GM18867 (cell line): ENCODE measurements at regions not wholly inside any gene's neighbourhood (a gene's known extent, or its start where the extent isn't known, plus 50 kb on each side); places are given as distances from the start of the nearest gene placed in this dataset.

ENCODE experiments used
- ATAC-seq: cut with Tn5 transposase; IDR thresholded peaks from one replicate; pipeline ENCODE4 v1.9.1; 2021; ENCODE audit warnings: mild to moderate bottlenecking, moderate library complexity; ENCODE audit not compliant: unreplicated experiment

- ATAC-seq: no peak
These were observed 668.5 kb downstream of the PCDH18 start for GRCh38 chr4:136863756-136864155.

GRCh38 chr4:136862653-136863052 lies 669.6 kb downstream of the PCDH18 start:
- ATAC-seq: no peak

- no peak for ATAC-seq
These were observed 671.2 kb downstream of the PCDH18 start for GRCh38 chr4:136861091-136861490.

- ATAC-seq: no peak
These were observed 673.4 kb downstream of the PCDH18 start for GRCh38 chr4:136858903-136859302.

GRCh38 chr4:136855886-136856285 lies 676.4 kb downstream of the PCDH18 start:
- ATAC-seq: no peak

GRCh38 chr4:136850446-136850845 lies 681.8 kb downstream of the PCDH18 start:
- no peak for ATAC-seq

- no peak for ATAC-seq
These were observed 684.2 kb downstream of the PCDH18 start for GRCh38 chr4:136847881-136848621.

- peak; percentile 94 for ATAC-seq
These were observed 690.8 kb downstream of the PCDH18 start for GRCh38 chr4:136841526-136841925.

GRCh38 chr4:136838607-136839006 lies 693.7 kb downstream of the PCDH18 start:
- no peak for ATAC-seq

- no peak for ATAC-seq
These were observed 700.7 kb downstream of the PCDH18 start for GRCh38 chr4:136831553-136831952.

- ATAC-seq: no peak
These were observed 703.0 kb downstream of the PCDH18 start for GRCh38 chr4:136829280-136829679.

GRCh38 chr4:136823020-136823419 lies 709.3 kb downstream of the PCDH18 start:
- ATAC-seq: no peak

- no peak for ATAC-seq
These were observed 713.4 kb downstream of the PCDH18 start for GRCh38 chr4:136818811-136819330.

GRCh38 chr4:136812100-136812880 lies 720.0 kb downstream of the PCDH18 start:
- ATAC-seq: no peak

GRCh38 chr4:136811496-136812077 lies 720.7 kb downstream of the PCDH18 start:
- no peak for ATAC-seq

- ATAC-seq: no peak
These were observed 721.7 kb downstream of the PCDH18 start for GRCh38 chr4:136810626-136811025.

GRCh38 chr4:136806844-136807243 lies 725.5 kb downstream of the PCDH18 start:
- ATAC-seq: no peak

- no peak for ATAC-seq
These were observed 726.7 kb downstream of the PCDH18 start for GRCh38 chr4:136805617-136806016.

- ATAC-seq: no peak
These were observed 728.9 kb downstream of the PCDH18 start for GRCh38 chr4:136803433-136803832.

GRCh38 chr4:136800248-136800647 lies 732.0 kb downstream of the PCDH18 start:
- ATAC-seq: no peak

- ATAC-seq: no peak
These were observed 735.3 kb downstream of the PCDH18 start for GRCh38 chr4:136796953-136797352.

- no peak for ATAC-seq
These were observed 738.4 kb downstream of the PCDH18 start for GRCh38 chr4:136793848-136794247.
